ENCODE measurements at regions not wholly inside any gene's neighbourhood (a gene's known extent, or its start where the extent isn't known, plus 50 kb on each side); places are given as distances from the start of the nearest gene placed in this dataset.

GRCh38 chr2:72038524-72038923, 109.1 kb downstream of the CYP26B1 start:
- Histone ChIP-seq H3K36me3 (no peaks in the 10 kb centered on the region), H3K4me1 (no peaks in the 10 kb centered on the region), H3K9me3 (no peaks in the 10 kb centered on the region), H3K27me3 (no peaks in the 10 kb centered on the region), H3K4me3 (ENCODE audit: low read depth, low read length) (no peak overlapping the region)
- TF ChIP-seq, protein P1, sequence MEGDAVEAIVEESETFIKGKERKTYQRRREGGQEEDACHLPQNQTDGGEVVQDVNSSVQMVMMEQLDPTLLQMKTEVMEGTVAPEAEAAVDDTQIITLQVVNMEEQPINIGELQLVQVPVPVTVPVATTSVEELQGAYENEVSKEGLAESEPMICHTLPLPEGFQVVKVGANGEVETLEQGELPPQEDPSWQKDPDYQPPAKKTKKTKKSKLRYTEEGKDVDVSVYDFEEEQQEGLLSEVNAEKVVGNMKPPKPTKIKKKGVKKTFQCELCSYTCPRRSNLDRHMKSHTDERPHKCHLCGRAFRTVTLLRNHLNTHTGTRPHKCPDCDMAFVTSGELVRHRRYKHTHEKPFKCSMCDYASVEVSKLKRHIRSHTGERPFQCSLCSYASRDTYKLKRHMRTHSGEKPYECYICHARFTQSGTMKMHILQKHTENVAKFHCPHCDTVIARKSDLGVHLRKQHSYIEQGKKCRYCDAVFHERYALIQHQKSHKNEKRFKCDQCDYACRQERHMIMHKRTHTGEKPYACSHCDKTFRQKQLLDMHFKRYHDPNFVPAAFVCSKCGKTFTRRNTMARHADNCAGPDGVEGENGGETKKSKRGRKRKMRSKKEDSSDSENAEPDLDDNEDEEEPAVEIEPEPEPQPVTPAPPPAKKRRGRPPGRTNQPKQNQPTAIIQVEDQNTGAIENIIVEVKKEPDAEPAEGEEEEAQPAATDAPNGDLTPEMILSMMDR (IDR thresholded peaks at IDR 0.05; ENCODE audit: low read depth, low read length) = no peak
- no peak for DNase-seq

DNA sequence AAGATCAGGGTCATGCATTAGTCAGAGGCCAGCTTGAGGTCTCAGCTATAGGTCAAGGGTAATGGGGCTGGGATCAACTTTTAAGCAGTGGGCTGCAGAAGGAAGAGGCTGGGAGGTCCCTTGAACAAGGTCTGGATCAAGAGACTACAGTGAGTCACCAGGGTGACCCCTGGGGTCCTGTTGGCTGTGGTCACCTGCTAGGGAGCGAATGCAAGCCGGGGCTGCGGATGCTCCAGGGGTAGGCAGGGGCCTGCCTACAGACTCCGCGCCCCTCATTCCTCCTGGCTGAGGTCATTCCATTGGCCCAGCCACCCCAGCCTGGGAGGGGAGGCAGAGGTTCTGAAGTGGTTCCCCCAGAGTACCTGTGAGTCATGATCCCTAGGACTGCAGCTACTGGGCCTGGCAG, 110.4 kb downstream of the CYP26B1 start:
- TF ChIP-seq, protein P1 (IDR thresholded peaks at IDR 0.05; ENCODE audit: low read depth, low read length) = no peak
- Histone ChIP-seq H3K36me3 (no peaks in the 10 kb centered on the region), H3K27me3 (no peaks in the 10 kb centered on the region), H3K4me1 (no peaks in the 10 kb centered on the region), H3K4me3 (ENCODE audit: low read depth, low read length) (no peak overlapping the region), H3K9me3 (no peaks in the 10 kb centered on the region)
- DNase-seq = no peak

DNA sequence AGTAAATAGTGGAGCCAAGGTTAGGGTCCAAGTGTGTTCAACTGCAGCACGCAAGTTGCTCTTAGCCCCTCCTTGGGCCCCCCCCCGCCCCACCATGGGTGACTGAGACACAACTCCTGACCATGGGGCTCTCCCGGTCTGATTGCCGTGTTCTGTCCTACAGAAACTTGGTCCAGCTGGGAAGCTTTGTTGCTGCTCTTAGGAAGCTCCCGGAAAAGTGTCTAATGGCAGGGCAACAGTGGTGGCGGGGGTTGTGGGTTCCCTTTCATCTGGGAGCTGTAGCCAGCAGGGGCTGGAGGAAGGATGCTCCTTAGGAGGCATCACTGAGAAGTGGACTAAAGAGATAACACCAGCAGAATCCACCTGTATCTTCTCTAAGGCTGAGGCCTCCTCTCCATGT, 111.1 kb downstream of the CYP26B1 start:
- no peak overlapping the region for H3K4me3 ChIP-seq (ENCODE audit: low read depth, low read length)
- no peaks in the 10 kb centered on the region for H3K36me3 ChIP-seq
- TF ChIP-seq, protein P1 (IDR thresholded peaks at IDR 0.05; ENCODE audit: low read depth, low read length) = no peak
- H3K4me1 ChIP-seq = no peaks in the 10 kb centered on the region
- DNase-seq = no peak
- H3K27me3 ChIP-seq = no peaks in the 10 kb centered on the region
- no peaks in the 10 kb centered on the region for H3K9me3 ChIP-seq

GRCh38 chr2:72036173-72036545, 111.5 kb downstream of the CYP26B1 start:
- no peak overlapping the region for H3K4me3 ChIP-seq (ENCODE audit: low read depth, low read length)
- H3K4me1 ChIP-seq = no peaks in the 10 kb centered on the region

GRCh38 chr2:72035518-72036172, 112.0 kb downstream of the CYP26B1 start:
- TF ChIP-seq, protein P1 (IDR thresholded peaks at IDR 0.05; ENCODE audit: low read depth, low read length) = no peak
- Histone ChIP-seq H3K4me1 (no peaks in the 10 kb centered on the region), H3K9me3 (no peaks in the 10 kb centered on the region), H3K27me3 (no peaks in the 10 kb centered on the region), H3K4me3 (ENCODE audit: low read depth, low read length) (no peak overlapping the region), H3K36me3 (no peaks in the 10 kb centered on the region)
- DNase-seq = no peak

More at GRCh38 chr2:72036173-72036545, 111.5 kb downstream of the CYP26B1 start:
- Histone ChIP-seq H3K27me3 (no peaks in the 10 kb centered on the region), H3K36me3 (no peaks in the 10 kb centered on the region), H3K9me3 (no peaks in the 10 kb centered on the region)
- no peak for DNase-seq
- TF ChIP-seq, protein P1 (IDR thresholded peaks at IDR 0.05; ENCODE audit: low read depth, low read length) = no peak

DNA sequence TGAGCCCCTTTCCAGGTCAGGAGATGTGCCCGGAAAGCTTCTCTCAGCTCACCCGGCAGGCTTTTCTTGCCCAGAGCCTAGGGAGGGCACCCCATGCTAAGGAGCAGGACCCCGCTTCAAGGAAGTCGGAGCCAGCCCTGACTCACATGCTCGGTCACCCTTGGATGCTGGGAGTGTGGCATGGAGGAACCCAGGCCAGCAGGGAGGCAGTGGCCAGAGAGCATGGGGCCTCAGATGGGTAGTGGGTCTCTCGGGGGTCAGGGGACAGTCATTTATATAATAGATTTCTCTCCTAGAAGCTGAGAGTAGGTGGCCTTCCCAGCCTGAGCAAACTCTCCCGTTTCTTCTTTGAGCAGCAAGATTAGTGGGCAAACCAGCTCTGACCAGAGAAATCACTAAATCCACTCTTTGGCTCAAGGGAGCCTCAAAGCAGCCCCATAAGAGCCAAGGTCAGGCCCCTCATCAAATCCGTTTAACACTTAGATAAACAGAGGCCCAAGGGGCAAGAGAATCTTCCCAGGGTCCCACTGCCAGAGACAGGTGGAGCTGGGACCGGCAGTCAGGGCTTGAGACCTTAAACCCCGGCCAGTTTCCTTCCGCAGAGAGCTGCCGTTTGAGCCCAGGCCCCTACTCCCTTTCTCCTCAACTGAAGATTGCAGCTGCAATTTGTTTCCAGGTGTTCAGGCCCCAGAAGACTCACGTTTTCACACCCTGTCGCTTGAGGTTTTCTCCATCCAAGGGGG, 113.1 kb downstream of the CYP26B1 start:
- Histone ChIP-seq H3K4me3 (ENCODE audit: low read depth, low read length) (no peak overlapping the region), H3K4me1 (no peaks in the 10 kb centered on the region), H3K9me3 (no peaks in the 10 kb centered on the region), H3K27me3 (no peaks in the 10 kb centered on the region), H3K36me3 (no peaks in the 10 kb centered on the region)
- no peak for DNase-seq
- TF ChIP-seq, protein P1 (IDR thresholded peaks at IDR 0.05; ENCODE audit: low read depth, low read length) = no peak

All from BE2C (cell line).